Renal cortex interstitium (tissue), 11 donors: ENCODE measurements at regions not wholly inside any gene's neighbourhood (a gene's known extent, or its start where the extent isn't known, plus 50 kb on each side); places are given as distances from the start of the nearest gene placed in this dataset.

Experiments used
- DNase-seq, 11 donors: peaks; one replicate each; pipeline ENCODE4 v3.0.0-alpha.2; 2013; ENCODE audit warnings: low read depth in 9 of 11, low spot score in 4 of 11; ENCODE audit errors: extremely low read depth in 1 of 11

DNA sequence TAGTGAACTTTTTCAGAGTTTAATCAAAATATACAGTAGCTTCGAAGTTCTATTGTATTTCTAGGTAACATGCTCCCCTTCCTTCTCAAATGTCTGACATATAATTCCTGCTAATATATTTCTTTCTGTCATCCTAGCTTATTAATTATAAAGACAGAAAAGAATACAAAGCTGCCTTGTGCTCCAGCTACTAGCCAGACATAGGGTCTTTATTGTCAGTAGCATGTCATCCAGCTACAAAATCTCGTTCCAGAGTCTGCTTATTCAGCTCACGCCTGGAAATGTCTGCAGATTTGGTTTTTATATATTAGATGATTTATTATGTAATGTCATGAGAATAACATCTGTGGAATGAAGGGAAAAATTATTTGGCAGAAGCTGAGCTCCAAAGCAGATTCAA, 1102.8 kb downstream of the BRINP3 start:
- no peak for DNase-seq

DNA sequence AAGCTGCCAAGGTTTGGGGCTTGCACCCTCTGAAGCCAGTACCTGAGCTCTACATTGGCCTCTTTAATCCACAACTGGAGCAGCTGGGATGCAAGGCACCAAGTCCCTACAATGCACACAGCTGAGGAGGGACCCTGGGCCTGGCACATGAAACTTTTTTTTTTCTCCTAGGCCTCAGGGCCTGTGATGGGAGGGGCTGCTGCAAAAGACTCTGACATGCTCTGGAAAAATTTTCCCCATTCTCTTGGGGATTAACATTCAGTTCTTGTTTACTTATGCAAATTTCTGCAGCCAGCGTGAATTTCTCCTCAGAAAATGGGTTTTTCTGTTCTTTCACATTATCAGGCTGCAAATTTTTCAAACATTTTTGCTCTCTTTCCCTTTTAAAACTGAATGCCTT, 1072.2 kb downstream of the BRINP3 start:
- no peak for DNase-seq

DNA sequence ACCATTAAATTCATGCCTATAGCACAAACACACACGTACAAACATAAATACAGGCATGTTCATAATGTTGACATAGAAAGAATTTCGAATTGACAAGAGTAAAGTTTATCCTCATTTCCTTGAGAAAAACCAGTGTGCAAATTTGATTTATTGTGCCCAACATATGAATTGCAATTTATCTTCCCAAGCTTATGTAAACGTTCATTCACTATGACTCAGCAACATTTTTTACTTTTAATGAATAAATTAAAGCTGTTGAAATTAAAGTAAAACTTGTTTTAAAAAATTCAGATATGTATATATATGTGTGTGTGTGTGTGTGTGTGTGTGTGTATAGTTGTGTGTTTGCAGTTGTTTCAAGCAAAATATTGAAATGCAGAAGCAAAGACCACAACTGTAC, 1067.9 kb downstream of the BRINP3 start:
- DNase-seq, result no peak

DNA sequence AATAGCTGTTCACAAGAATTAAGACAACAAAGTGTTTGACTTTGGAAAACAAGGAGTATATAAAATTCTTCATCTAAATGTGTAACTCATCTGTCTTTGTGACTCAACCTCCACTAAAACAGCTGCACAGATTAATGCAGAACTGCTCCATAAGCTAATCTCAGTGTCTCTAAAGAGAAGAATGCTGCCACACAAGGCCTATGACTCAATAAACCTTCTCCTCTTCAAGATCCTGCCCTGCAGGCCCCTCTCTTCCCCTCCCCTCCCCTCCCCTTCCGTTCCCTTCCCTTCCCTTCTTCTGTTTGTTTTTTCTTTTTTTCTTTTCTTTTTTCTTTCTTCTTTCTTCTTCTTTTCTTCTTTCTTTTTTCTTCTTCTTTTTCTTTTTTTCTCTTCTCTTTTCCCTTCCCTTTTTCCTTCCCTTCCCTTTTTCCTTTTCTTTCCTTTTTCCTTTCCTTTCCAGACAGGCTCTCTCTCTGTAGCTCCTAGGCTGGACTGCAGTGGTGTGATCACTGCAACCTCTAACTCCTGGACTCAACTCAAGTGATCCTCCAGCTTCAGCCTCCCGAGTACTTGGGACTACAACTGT, 1052.8 kb downstream of the BRINP3 start:
- DNase-seq, result no peak

DNA sequence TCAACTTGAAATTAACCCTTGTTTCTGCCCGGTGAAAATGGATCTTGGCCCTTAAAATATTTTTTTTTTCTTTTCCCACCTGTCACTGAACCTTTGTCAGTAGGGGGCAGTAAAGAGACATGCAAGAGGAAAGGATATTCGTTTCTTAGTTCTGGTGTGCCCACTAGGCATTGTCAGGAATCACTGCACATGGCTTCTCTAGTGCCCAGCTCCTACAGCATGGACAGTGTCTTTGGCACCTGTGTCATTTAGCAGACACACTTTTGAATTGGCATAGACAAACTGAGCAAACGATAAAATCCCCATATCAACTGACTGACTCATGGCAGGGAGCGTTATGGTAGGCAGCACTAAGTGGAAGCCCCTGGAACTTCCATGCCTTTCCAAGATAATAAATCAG, 1048.1 kb downstream of the BRINP3 start:
- no peak for DNase-seq

DNA sequence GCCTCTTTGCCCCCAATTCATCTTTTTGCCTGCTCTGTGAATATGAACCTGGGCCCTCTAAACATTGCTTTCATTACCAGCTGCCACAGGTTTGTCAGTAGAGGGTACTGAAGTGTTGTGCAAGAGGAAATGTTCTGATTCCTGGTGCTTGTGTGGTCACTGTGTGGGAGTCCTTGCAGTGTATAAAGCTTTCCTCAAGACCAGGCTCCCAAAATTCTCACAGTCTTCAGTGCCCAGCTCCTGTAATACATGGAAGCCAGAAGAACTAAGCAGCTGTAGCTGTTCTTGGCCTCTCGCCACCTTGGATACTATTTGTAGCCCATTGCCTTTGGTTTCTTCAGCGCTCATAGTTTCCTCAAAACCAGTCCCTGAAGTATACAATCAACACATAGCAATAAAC, 1046.2 kb downstream of the BRINP3 start:
- no peak for DNase-seq

DNA sequence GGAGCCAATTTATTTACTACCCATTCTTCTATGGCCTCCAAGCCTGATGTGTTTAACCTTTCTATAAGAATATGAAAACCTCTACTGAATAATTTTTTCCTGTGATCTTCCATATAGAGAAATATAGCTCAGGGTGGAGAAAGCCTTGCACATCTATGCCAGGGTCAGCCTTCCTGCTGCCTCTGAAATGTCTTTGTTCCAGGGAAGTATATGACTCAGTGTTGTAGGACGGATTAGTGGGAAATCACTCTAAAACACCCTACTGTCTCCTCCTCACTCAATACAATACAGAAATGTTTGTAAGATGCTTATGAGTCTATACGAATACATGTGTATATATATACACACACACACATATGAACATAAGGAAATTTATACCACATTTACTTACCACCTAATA, 1044.9 kb downstream of the BRINP3 start:
- DNase-seq, result no peak

DNA sequence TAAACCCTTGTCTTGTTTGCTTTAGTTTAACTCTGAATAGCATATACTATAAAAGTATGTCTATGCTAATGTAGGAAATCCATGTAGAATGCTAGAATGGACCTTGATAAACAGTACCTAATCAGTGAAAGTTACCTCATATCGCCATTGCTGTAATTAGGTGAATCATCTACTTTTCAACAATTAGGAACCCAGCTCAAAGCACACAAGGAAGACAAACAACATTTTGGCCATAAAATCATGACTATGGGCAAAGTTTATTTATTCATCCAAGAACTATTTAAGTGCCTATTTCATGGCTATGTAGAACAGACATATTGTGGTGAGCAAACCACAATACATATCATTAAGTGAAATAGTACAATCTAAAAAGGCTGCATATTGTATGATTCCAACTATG, 1043.2 kb downstream of the BRINP3 start:
- DNase-seq, result no peak

DNA sequence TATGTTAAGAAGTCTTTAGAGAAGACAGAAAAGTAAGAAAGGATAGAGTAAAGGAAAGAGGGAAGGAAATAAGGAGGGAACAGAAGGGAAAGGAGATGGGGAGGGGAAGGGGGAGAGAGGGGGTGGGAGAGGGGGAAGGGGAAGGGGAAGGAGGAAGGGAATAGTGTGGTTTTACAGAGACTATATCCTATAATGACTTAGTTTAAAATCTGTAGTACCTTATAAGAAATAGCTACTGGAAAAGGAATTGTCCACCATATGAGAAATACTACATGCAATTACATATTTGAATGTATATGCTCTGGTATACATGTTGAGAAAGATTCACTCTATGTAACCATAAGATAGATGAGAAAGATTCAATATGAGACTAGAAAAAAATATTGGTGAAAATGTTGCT, 1042.3 kb downstream of the BRINP3 start:
- DNase-seq, result no peak

DNA sequence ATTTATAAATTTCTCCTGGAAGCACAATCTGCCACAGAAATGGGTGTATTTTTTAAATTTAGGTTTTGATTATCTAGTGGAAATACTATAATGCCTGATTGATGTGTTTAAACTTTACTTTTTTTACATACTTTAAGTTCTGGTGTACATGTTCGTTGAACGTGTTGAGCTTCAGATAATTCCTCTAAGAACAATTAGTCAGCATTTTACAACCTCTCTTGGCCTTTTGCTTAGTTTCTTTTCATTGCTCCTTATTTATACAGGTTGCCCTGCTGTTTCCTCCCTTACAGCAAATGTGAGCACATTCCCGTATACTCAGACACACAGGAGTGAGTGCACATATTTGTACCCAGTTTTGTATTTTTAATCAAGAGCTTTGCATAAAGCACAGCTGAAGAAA, 1038.9 kb downstream of the BRINP3 start:
- DNase-seq, result no peak

DNA sequence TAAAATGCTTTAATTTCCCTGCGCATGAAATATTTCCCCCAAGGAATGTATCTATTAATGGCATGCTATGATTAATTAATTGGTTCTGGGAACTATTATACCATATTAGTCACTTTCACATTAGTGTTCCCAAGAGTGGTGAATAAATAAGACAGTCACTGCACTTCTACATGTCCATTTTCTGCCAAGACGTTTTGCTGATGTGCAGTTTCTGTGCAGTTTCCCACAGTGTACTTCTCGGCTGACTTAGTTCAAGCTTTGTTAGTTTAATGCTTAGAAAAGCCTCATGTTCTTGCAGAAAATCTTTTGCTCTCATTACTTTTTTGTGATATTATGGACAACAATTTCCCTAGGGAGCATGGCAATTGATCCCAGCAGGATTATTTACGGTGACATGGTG, 1014.5 kb downstream of the BRINP3 start:
- no peak for DNase-seq

DNA sequence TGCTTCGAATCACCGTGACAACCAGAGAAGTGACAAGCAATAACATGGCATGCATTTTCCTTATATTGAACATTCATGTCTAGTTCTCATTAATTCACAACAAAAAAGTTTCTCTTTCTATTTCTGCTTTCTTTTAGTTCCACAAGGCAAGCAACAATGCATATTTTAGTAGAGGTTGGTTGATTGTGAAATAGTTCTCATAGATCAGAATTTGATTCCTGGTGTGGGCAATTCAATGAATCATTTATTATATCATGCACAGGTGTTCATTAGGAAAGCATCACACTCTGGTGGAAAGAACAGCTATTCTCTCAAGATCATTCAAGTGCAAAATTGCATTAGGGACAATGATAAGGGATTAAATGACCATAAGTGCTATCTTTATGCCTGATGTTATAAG, 980.9 kb downstream of the BRINP3 start:
- no peak for DNase-seq

DNA sequence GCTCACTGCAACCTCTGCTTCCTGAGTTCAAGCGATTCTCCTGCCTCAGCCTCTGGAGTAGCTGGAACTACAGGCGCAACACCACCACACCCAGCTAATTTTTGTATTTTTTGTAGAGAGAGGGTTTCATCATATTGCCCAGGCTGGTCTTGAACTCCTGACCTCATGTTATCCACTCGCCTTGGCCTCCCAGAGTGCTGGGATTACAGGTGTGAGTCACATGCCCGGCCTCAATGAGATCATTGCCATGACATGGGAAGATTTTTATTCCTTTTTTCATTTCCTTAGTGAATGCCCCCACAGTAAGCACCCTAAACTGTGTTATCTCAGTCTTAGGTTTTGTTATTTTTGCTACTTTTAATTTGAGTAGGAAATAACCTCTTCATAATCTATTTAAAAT, 977.9 kb downstream of the BRINP3 start:
- no peak for DNase-seq

DNA sequence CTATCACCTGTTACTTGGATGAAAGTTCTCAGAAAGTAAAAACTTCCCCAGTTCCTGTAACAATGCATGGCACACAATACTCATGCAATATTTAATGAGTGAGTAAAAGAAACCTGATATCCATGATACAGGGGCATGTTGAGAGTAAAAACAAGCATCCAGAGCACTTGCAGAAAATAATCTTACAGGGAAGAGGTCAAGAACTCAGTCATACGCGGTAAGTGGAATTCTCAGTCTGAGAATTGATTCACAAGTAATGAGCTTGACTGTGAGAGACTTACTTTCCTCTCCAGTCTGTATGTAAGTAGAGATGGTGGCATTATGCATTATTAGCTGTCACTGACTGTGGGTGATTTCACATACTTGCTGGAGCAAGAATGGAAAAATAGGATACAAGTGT, 976.9 kb downstream of the BRINP3 start:
- DNase-seq, result no peak

DNA sequence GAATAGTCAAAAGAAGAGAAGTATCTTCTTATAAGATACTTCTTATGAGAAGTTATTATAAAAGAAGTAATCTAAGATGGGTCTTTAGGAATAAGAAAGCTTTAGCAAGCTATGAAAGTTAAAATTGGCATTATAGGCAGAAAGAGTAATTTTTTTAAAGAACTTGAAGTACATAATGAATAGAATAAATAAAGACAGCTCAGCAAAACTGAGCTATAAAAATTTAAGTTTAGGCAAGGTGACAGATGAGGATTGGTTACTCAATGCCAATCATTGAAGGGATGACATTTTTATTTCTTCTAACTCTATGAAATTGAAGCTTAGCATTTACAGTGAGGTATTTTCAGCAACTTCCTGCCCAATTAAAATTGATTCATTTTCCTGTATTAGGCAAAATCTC, 966.8 kb downstream of the BRINP3 start:
- no peak for DNase-seq

DNA sequence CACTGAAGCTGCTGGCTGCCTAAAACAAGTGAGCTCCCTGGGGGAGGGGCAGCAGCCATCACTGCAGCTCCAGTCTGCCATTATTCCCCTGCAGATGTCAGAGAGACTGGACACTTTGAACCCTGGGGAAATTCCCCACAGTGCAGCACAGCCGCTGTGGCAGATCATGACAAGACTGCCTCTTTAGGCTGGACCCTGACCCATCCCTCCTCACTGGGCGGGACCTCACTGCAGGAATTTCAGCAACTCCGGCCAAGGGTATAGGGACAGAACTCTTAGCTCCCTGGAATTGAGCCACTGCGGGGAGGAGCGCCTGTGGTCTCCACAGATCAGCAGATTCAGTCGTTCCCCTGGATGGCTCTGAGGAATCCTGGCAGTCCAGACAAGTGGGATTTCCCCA, 964.6 kb downstream of the BRINP3 start:
- no peak for DNase-seq

DNA sequence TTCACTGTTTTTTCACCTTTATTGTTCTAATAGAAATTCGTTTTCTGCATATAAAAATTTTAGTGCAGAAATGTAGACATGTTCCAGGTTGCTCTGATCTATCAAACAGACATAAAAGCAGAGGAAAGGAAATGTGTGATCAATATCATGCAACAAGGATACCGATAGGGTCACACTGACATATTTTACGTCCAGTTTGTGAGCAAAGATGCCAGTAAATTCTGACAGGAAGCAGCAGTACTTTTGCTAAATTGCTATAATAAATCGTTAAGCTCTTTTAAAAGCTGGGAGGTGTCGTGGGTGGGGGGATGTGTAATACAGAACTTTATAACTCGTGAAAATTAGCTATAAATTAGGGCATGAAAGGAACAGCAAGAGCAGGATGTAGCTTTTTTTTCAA, 955.2 kb downstream of the BRINP3 start:
- no peak for DNase-seq

DNA sequence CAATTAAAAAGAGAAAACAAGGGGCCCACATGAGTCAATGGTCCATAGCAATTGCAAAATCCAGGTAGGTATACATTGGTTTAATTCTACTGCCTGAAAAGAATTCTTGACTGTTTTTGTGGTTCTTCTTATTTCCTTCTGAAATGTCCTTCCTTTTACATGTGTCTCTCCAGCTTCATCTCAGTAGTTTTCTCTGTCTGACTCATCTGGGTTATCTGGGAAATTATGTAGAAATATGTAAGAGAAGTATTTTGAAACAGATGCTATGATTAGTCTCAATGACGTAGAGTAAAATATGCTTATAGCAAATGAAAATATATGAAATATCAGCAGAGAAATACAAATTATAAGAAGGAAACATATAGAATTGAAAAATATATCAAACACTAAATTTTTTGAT, 953.2 kb downstream of the BRINP3 start:
- DNase-seq, result no peak

DNA sequence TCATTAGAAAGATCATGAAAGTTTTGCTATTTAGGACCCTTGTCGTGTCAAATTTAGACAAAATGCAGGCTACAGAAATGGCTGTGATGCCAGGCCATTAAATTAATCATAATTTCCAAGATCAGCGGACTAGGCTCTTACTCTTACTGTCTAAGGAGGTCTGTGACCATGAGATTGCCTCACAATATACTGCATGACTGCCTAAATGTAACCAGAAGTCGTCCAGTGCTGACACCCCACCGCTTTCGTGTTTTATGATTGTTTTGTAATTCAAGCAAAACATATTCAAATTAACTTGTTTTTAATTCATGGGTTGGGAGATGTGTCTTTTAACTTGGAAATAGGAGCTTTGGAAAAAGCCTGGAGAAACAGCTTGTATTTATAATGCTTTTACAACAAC, 947.5 kb downstream of the BRINP3 start:
- peak in 1 of 11 donors; percentile 5 for DNase-seq

DNA sequence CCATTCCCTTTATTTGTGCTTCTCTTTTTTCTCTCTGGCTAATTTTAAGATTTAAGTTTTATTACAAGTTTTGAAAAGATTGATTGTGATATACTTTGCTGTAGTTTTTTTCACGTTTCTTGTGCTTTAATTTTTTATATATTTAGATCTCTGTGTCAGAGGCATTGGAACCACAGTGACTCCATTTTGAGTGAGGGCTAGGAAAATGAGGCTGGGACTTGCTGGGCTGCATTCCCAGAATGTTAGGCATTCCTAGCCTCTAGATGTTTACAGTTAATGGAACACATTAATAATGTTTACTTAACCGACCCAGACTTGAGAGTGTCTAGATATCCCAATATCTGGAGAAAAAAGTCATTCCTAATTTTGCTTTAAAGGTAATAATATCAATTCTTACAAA, 939.4 kb downstream of the BRINP3 start:
- DNase-seq, result no peak

DNA sequence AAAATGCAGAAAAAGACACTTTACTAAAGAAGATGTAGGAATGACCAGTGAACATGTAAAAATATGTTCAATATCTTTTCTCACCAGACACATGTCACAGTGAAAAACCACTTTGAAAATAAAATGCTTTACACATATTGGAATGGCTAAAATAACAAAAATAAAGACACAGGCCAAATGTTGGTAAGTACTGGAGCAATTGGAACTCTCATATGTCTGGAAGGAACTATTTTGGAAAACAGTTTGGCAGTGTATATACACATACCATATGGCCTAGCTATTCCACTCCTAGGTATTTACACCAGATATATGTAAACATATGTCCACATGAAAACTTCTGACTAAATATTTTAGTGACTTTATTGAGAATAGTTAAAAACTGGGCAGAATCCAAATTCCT, 927.2 kb downstream of the BRINP3 start:
- DNase-seq, result no peak

DNA sequence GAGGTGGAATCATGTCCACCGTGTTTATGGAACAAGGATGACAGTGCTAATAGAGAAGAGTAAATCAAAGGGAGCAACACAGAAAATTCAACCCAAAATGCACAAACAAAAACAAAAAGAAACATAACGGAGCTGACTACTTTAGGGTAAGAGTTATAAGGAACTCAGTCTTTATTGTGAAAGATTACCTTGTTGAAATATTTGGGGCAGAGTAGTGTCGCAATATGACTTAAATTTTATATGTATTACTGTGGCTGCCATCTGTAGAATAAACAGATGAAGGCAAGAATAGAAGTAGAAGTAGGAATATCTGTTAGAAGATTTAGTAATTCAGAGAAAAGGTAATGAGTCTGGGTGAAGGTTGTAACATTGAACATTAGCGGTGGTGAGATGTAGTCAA, 913.9 kb downstream of the BRINP3 start:
- no peak for DNase-seq
